ENCODE measurements at regions not wholly inside any gene's neighbourhood (a gene's known extent, or its start where the extent isn't known, plus 50 kb on each side); places are given as distances from the start of the nearest gene placed in this dataset.
"Not testable (repeated sequence)": the region's sequence is repeated elsewhere in the genome, so short reads cannot be mapped to it uniquely, and the experiment has no call there.

- H3K36me3 ChIP-seq (ENCODE audit: control insufficient read depth in 3 of 3, insufficient read depth in 3 of 3, low read length in 3 of 3), result no peaks in the 10 kb centered on the region
- H3K9ac ChIP-seq (ENCODE audit: low read depth in 1 of 3, low read length in 3 of 3), result no peak overlapping the region
- no peaks in the 10 kb centered on the region for H3K9me3 ChIP-seq (ENCODE audit: control insufficient read depth in 3 of 3, low read length in 3 of 3)
- H3K4me1 ChIP-seq (ENCODE audit: control insufficient read depth in 3 of 3, insufficient read depth in 3 of 3, low read length in 3 of 3), result no peaks in the 10 kb centered on the region
- H3K27ac ChIP-seq (ENCODE audit: low read depth, low read length), result no peak overlapping the region
- no peaks in the 10 kb centered on the region for H3K27me3 ChIP-seq (ENCODE audit: control insufficient read depth in 3 of 3, insufficient read depth in 3 of 3, low read length in 3 of 3)
- H3K4me3 ChIP-seq (ENCODE audit: low read length in 3 of 3), result no peak overlapping the region
Observed at GRCh38 chr7:125197731-125198393, 268.2 kb upstream of the POT1 start.

- no peak overlapping the region for H3K4me3 ChIP-seq (ENCODE audit: low read length in 3 of 3)
- H3K27me3 ChIP-seq (ENCODE audit: control insufficient read depth in 3 of 3, insufficient read depth in 3 of 3, low read length in 3 of 3), result no peaks in the 10 kb centered on the region
- H3K9ac ChIP-seq (ENCODE audit: low read depth in 1 of 3, low read length in 3 of 3), result no peak overlapping the region
- H3K27ac ChIP-seq (ENCODE audit: low read depth, low read length), result no peak overlapping the region
- H3K36me3 ChIP-seq (ENCODE audit: control insufficient read depth in 3 of 3, insufficient read depth in 3 of 3, low read length in 3 of 3), result no peaks in the 10 kb centered on the region
- H3K9me3 ChIP-seq (ENCODE audit: control insufficient read depth in 3 of 3, low read length in 3 of 3), result no peaks in the 10 kb centered on the region
- no peaks in the 10 kb centered on the region for H3K4me1 ChIP-seq (ENCODE audit: control insufficient read depth in 3 of 3, insufficient read depth in 3 of 3, low read length in 3 of 3)
Observed at GRCh38 chr7:125195156-125195555, 265.5 kb upstream of the POT1 start.

- no peaks in the 10 kb centered on the region for H3K36me3 ChIP-seq (ENCODE audit: control insufficient read depth in 3 of 3, insufficient read depth in 3 of 3, low read length in 3 of 3)
- H3K4me3 ChIP-seq (ENCODE audit: low read length in 3 of 3), result no peak overlapping the region
- no peak overlapping the region for H3K9ac ChIP-seq (ENCODE audit: low read depth in 1 of 3, low read length in 3 of 3)
- H3K27me3 ChIP-seq (ENCODE audit: control insufficient read depth in 3 of 3, insufficient read depth in 3 of 3, low read length in 3 of 3), result no peaks in the 10 kb centered on the region
- no peaks in the 10 kb centered on the region for H3K4me1 ChIP-seq (ENCODE audit: control insufficient read depth in 3 of 3, insufficient read depth in 3 of 3, low read length in 3 of 3)
- no peaks in the 10 kb centered on the region for H3K9me3 ChIP-seq (ENCODE audit: control insufficient read depth in 3 of 3, low read length in 3 of 3)
- H3K27ac ChIP-seq (ENCODE audit: low read depth, low read length), result no peak overlapping the region
Observed at GRCh38 chr7:125193263-125193662, 263.6 kb upstream of the POT1 start.

GRCh38 chr7:125184801-125185200 lies 255.2 kb upstream of the POT1 start:
- no peaks in the 10 kb centered on the region for H3K9me3 ChIP-seq (ENCODE audit: control insufficient read depth in 3 of 3, low read length in 3 of 3)
- no peak overlapping the region for H3K9ac ChIP-seq (ENCODE audit: low read depth in 1 of 3, low read length in 3 of 3)
- no peak overlapping the region for H3K4me3 ChIP-seq (ENCODE audit: low read length in 3 of 3)
- H3K27me3 ChIP-seq (ENCODE audit: control insufficient read depth in 3 of 3, insufficient read depth in 3 of 3, low read length in 3 of 3), result no peaks in the 10 kb centered on the region
- no peak overlapping the region for H3K27ac ChIP-seq (ENCODE audit: low read depth, low read length)
- no peaks in the 10 kb centered on the region for H3K36me3 ChIP-seq (ENCODE audit: control insufficient read depth in 3 of 3, insufficient read depth in 3 of 3, low read length in 3 of 3)
- no peaks in the 10 kb centered on the region for H3K4me1 ChIP-seq (ENCODE audit: control insufficient read depth in 3 of 3, insufficient read depth in 3 of 3, low read length in 3 of 3)

GRCh38 chr7:125181569-125182267 lies 252.1 kb upstream of the POT1 start:
- not testable (repeated sequence) for H3K4me1 ChIP-seq (ENCODE audit: control insufficient read depth in 3 of 3, insufficient read depth in 3 of 3, low read length in 3 of 3); H3K9me3 ChIP-seq (ENCODE audit: control insufficient read depth in 3 of 3, low read length in 3 of 3); H3K36me3 ChIP-seq (ENCODE audit: control insufficient read depth in 3 of 3, insufficient read depth in 3 of 3, low read length in 3 of 3); H3K27ac ChIP-seq (ENCODE audit: low read depth, low read length); H3K9ac ChIP-seq (ENCODE audit: low read depth in 1 of 3, low read length in 3 of 3); H3K27me3 ChIP-seq (ENCODE audit: control insufficient read depth in 3 of 3, insufficient read depth in 3 of 3, low read length in 3 of 3); H3K4me3 ChIP-seq (ENCODE audit: low read length in 3 of 3)

GRCh38 chr7:125173571-125173970 lies 243.9 kb upstream of the POT1 start:
- no peak overlapping the region for H3K9ac ChIP-seq (ENCODE audit: low read depth in 1 of 3, low read length in 3 of 3)
- H3K4me1 ChIP-seq (ENCODE audit: control insufficient read depth in 3 of 3, insufficient read depth in 3 of 3, low read length in 3 of 3), result no peaks in the 10 kb centered on the region
- H3K9me3 ChIP-seq (ENCODE audit: control insufficient read depth in 3 of 3, low read length in 3 of 3), result no peaks in the 10 kb centered on the region
- H3K4me3 ChIP-seq (ENCODE audit: low read length in 3 of 3), result no peak overlapping the region
- H3K27me3 ChIP-seq (ENCODE audit: control insufficient read depth in 3 of 3, insufficient read depth in 3 of 3, low read length in 3 of 3), result no peaks in the 10 kb centered on the region
- no peaks in the 10 kb centered on the region for H3K36me3 ChIP-seq (ENCODE audit: control insufficient read depth in 3 of 3, insufficient read depth in 3 of 3, low read length in 3 of 3)
- no peak overlapping the region for H3K27ac ChIP-seq (ENCODE audit: low read depth, low read length)

- Histone ChIP-seq H3K9me3 (ENCODE audit: control insufficient read depth in 3 of 3, low read length in 3 of 3) (no peaks in the 10 kb centered on the region), H3K27me3 (ENCODE audit: control insufficient read depth in 3 of 3, insufficient read depth in 3 of 3, low read length in 3 of 3) (no peaks in the 10 kb centered on the region), H3K36me3 (ENCODE audit: control insufficient read depth in 3 of 3, insufficient read depth in 3 of 3, low read length in 3 of 3) (no peaks in the 10 kb centered on the region), H3K4me1 (ENCODE audit: control insufficient read depth in 3 of 3, insufficient read depth in 3 of 3, low read length in 3 of 3) (no peaks in the 10 kb centered on the region), H3K9ac (ENCODE audit: low read depth in 1 of 3, low read length in 3 of 3) (no peak overlapping the region), H3K27ac (ENCODE audit: low read depth, low read length) (no peak overlapping the region), H3K4me3 (ENCODE audit: low read length in 3 of 3) (no peak overlapping the region)
Observed at GRCh38 chr7:125169088-125169487, 239.5 kb upstream of the POT1 start.

DNA sequence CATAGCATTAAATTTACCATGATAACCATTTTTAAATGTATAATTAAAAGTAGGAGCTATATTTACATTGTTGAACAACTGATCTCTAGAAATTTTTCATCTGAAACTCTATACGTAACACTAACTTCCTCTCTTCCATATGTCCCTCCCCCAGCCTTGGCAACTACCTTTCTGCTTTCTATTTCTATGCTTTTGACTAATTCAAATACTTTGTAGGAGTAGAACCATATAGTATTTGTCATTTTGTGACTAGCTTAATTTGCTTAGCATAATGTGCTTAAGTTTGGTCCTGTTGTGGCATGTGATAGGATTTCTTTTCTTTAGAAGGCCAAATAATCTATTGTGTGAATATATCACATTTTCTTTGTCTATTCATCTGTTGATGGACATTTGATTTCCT lies 225.3 kb upstream of the POT1 start:
- Histone ChIP-seq H3K4me1 (ENCODE audit: control insufficient read depth in 3 of 3, insufficient read depth in 3 of 3, low read length in 3 of 3) (no peaks in the 10 kb centered on the region), H3K9me3 (ENCODE audit: control insufficient read depth in 3 of 3, low read length in 3 of 3) (no peaks in the 10 kb centered on the region), H3K27me3 (ENCODE audit: control insufficient read depth in 3 of 3, insufficient read depth in 3 of 3, low read length in 3 of 3) (no peaks in the 10 kb centered on the region), H3K36me3 (ENCODE audit: control insufficient read depth in 3 of 3, insufficient read depth in 3 of 3, low read length in 3 of 3) (no peaks in the 10 kb centered on the region), H3K27ac (ENCODE audit: low read depth, low read length) (no peak overlapping the region), H3K9ac (ENCODE audit: low read depth in 1 of 3, low read length in 3 of 3) (no peak overlapping the region), H3K4me3 (ENCODE audit: low read length in 3 of 3) (no peak overlapping the region)

DNA sequence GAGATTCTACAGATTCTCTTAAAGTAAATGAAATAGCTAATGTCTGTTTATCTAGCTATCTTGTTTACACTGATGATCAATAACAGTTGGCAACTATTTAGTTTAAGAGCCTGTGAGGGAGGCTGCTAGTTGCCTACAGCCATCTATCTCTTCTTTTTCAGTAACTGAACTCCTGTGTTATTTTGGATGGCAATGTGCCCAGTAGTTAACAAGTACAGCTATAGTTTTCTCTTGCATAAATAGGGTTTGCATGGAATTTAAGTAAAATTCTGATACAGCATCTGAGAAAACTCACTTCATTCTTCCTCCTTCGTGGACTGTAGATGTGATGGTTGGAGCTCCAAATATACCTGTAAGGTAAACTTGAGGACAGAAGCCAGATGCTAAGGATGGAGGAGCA lies 219.5 kb upstream of the POT1 start:
- Histone ChIP-seq H3K4me3 (ENCODE audit: low read length in 3 of 3) (no peak overlapping the region), H3K27ac (ENCODE audit: low read depth, low read length) (no peak overlapping the region), H3K36me3 (ENCODE audit: control insufficient read depth in 3 of 3, insufficient read depth in 3 of 3, low read length in 3 of 3) (no peaks in the 10 kb centered on the region), H3K9me3 (ENCODE audit: control insufficient read depth in 3 of 3, low read length in 3 of 3) (no peaks in the 10 kb centered on the region), H3K27me3 (ENCODE audit: control insufficient read depth in 3 of 3, insufficient read depth in 3 of 3, low read length in 3 of 3) (no peaks in the 10 kb centered on the region), H3K4me1 (ENCODE audit: control insufficient read depth in 3 of 3, insufficient read depth in 3 of 3, low read length in 3 of 3) (no peaks in the 10 kb centered on the region), H3K9ac (ENCODE audit: low read depth in 1 of 3, low read length in 3 of 3) (no peak overlapping the region)

DNA sequence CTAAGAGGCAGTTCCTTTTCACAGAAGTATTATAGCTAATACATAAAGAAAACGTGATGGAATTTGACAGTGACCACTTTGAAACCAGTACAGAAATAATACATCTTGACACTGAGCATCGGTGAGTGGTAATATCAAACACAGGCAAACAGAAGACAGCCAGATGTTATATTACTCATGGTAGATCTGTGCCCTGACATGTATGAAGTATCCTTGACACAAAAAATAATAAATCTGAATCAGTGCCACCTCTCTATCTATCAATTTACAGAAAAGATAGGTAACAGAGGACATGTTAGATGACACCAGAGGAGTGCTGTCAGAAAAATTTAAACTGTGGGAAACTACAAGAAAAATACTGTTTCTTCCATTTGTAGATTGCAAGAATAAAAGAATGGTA lies 217.4 kb upstream of the POT1 start:
- Histone ChIP-seq H3K4me1 (ENCODE audit: control insufficient read depth in 3 of 3, insufficient read depth in 3 of 3, low read length in 3 of 3) (no peaks in the 10 kb centered on the region), H3K27me3 (ENCODE audit: control insufficient read depth in 3 of 3, insufficient read depth in 3 of 3, low read length in 3 of 3) (no peaks in the 10 kb centered on the region), H3K9me3 (ENCODE audit: control insufficient read depth in 3 of 3, low read length in 3 of 3) (no peaks in the 10 kb centered on the region), H3K4me3 (ENCODE audit: low read length in 3 of 3) (no peak overlapping the region), H3K9ac (ENCODE audit: low read depth in 1 of 3, low read length in 3 of 3) (no peak overlapping the region), H3K27ac (ENCODE audit: low read depth, low read length) (no peak overlapping the region), H3K36me3 (ENCODE audit: control insufficient read depth in 3 of 3, insufficient read depth in 3 of 3, low read length in 3 of 3) (no peaks in the 10 kb centered on the region)
